Naive thymus-derived CD4-positive, alpha-beta T cell (primary cell): ENCODE measurements at regions not wholly inside any gene's neighbourhood (a gene's known extent, or its start where the extent isn't known, plus 50 kb on each side); places are given as distances from the start of the nearest gene placed in this dataset.

Experiments
- ATAC-seq: fragments of 150-1000 bp; cut with Tn5 transposase; 2 replicates; pipeline ENCODE4 v1.10.0; 2021; ENCODE audit warnings: mild to moderate bottlenecking, moderate library complexity
- CTCF ChIA-PET: fragments of 350-600 bp; sonication (Branson Sonifier 250); formaldehyde crosslinking; loops from one replicate; lab custom pipeline; 2021; ENCODE audit warnings: antibody characterized with exemption; lab: Charles Lee
- POLR2A ChIA-PET: fragments of 350-600 bp; sonication (Branson Sonifier 250); formaldehyde crosslinking; loops from one replicate; lab custom pipeline; 2021; ENCODE audit warnings: antibody characterized with exemption, inconsistent platforms; lab: Charles Lee
- DNase-seq, 9 donors: peaks; one replicate each; pipeline versions ENCODE4 v3.0.0 to v3.0.0-alpha.2; 2020 to 2022; ENCODE audit warnings: mixed read lengths in 1 of 9
- H3K27ac ChIP-seq: one replicate; pipeline ENCODE4 v1.7.0; 2013; ENCODE audit warnings: mild to moderate bottlenecking, low read depth, low read length, moderate library complexity
- H3K27me3 ChIP-seq, 2 donors: one replicate each; pipeline ENCODE4 v1.7.0; 2013; ENCODE audit warnings: low read length in 2 of 2, mild to moderate bottlenecking in 2 of 2, moderate library complexity in 2 of 2; ENCODE audit not compliant: control insufficient read depth in 2 of 2, insufficient read depth in 2 of 2
- H3K36me3 ChIP-seq, 3 experiments: 1 replicate in 2 of 3; 2 replicates in 1 of 3; pipeline ENCODE4 v1.7.0; 2013; ENCODE audit warnings: low read length in 3 of 3, mild to moderate bottlenecking in 3 of 3, moderate library complexity in 1 of 3; ENCODE audit not compliant: insufficient read depth in 3 of 3, control insufficient read depth in 2 of 3
- H3K4me1 ChIP-seq, 2 donors: one replicate each; pipeline ENCODE4 v1.7.0; 2013; ENCODE audit warnings: low read length in 2 of 2, mild to moderate bottlenecking in 2 of 2, moderate library complexity in 1 of 2; ENCODE audit not compliant: control insufficient read depth in 2 of 2, insufficient read depth in 2 of 2
- H3K4me3 ChIP-seq: 2 replicates; pipeline ENCODE4 v1.7.0; 2013; ENCODE audit warnings: mild to moderate bottlenecking, low read length
- H3K9me3 ChIP-seq, 3 experiments: 1 replicate in 2 of 3; 2 replicates in 1 of 3; pipeline ENCODE4 v1.7.0; 2013; ENCODE audit warnings: low read length in 3 of 3; ENCODE audit not compliant: control insufficient read depth in 2 of 3
- H3K27ac Mint-ChIP-seq, 9 donors: one replicate each; pipeline ENCODE4 v1.8.0; 2020 to 2022; ENCODE audit warnings: mixed read lengths in 9 of 9, mild to moderate bottlenecking in 8 of 9, moderate library complexity in 5 of 9, inconsistent platforms in 2 of 9
- H3K27me3 Mint-ChIP-seq, 5 donors: one replicate each; pipeline ENCODE4 v1.8.0; 2021 to 2022; ENCODE audit warnings: mixed read lengths in 5 of 5, mild to moderate bottlenecking in 1 of 5
- H3K36me3 Mint-ChIP-seq, 5 donors: one replicate each; pipeline ENCODE4 v1.8.0; 2020 to 2022; ENCODE audit warnings: mixed read lengths in 5 of 5, mild to moderate bottlenecking in 3 of 5, inconsistent platforms in 1 of 5
- H3K4me1 Mint-ChIP-seq, 7 donors: one replicate each; pipeline ENCODE4 v1.8.0; 2020 to 2022; ENCODE audit warnings: mixed read lengths in 7 of 7, mild to moderate bottlenecking in 3 of 7, inconsistent platforms in 1 of 7
- H3K4me3 Mint-ChIP-seq, 10 donors: one replicate each; pipeline ENCODE4 v1.8.0; 2020 to 2022; ENCODE audit warnings: mild to moderate bottlenecking in 10 of 10, mixed read lengths in 10 of 10, moderate library complexity in 6 of 10, inconsistent platforms in 2 of 10
- H3K9me3 Mint-ChIP-seq, 11 donors: one replicate each; pipeline ENCODE4 v1.8.0; 2020 to 2022; ENCODE audit warnings: mixed read lengths in 11 of 11, mild to moderate bottlenecking in 4 of 11, inconsistent platforms in 1 of 11, moderate library complexity in 1 of 11
- intact Hi-C, 2 donors: fragments of 100-400 bp; cut with micrococcal nuclease; formaldehyde crosslinking; loops; one replicate each; pipeline ENCODE4 v1.15.1; 2023

GRCh38 chr12:69130064-69130463 lies 109.3 kb upstream of the CPSF6 start:
- H3K27ac ChIP-seq: no peak overlapping the region
- CTCF ChIA-PET: interaction anchor here (0.6 to 1.1 kb wide), 3 partner anchors 11 to 1711 kb away, joined by 3 to 4 read pairs (median 3); no protein-coding TSS in a partner anchor
- H3K27me3 ChIP-seq: no peaks in the 10 kb centered on the region
- ATAC-seq (no peak), DNase-seq (no peak)
- intact Hi-C loops: no loop called here
- H3K27ac Mint-ChIP-seq: no peak overlapping the region
- H3K4me3 ChIP-seq: no peak overlapping the region
- H3K4me1 Mint-ChIP-seq: peaks cover 0 to 1% (median 0%) of the 10 kb centered on the region in 7 donors
- no peaks in the 10 kb centered on the region for H3K9me3 Mint-ChIP-seq
- H3K4me3 Mint-ChIP-seq: no peak overlapping the region
- peaks cover 0 to 7% (median 0%) of the 10 kb centered on the region in 5 donors for H3K27me3 Mint-ChIP-seq
- H3K4me1 ChIP-seq: no peaks in the 10 kb centered on the region
- no peaks in the 10 kb centered on the region for H3K36me3 ChIP-seq
- POLR2A ChIA-PET: no interaction called here
- no peaks in the 10 kb centered on the region for H3K9me3 ChIP-seq
- H3K36me3 Mint-ChIP-seq: no peaks in the 10 kb centered on the region

DNA sequence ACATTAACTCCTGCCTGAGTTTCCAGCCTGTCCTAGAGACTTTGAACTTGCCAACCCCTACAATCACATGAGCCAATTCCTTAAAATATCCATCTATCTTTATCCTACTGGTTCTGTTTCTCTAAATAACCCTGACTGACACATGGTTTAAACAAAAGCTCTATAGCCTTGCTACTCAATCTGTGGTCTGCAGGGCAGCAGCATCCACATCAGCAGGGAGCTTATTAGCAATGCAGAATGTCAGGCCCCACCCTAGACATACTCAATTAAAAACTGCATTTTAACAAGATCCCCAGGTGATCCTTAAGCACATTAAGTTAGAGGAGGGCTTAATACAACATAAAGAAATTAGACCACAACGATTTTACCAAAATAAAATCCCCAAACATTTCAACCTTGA lies 108.3 kb upstream of the CPSF6 start:
- peaks cover 0 to 12% (median 0%) of the 10 kb centered on the region in 5 donors for H3K27me3 Mint-ChIP-seq
- Histone ChIP-seq H3K27ac (no peak overlapping the region), H3K36me3 (no peaks in the 10 kb centered on the region), H3K4me3 (no peak overlapping the region), H3K27me3 (no peaks in the 10 kb centered on the region), H3K4me1 (no peaks in the 10 kb centered on the region), H3K9me3 (no peaks in the 10 kb centered on the region)
- ChIA-PET POLR2A (no interaction called here), CTCF (no interaction called here)
- no peak overlapping the region for H3K27ac Mint-ChIP-seq
- ATAC-seq (no peak), DNase-seq (no peak)
- peaks cover 0 to 2% (median 0%) of the 10 kb centered on the region in 11 donors for H3K9me3 Mint-ChIP-seq
- no peaks in the 10 kb centered on the region for H3K36me3 Mint-ChIP-seq
- H3K4me3 Mint-ChIP-seq: no peak overlapping the region
- no peaks in the 10 kb centered on the region for H3K4me1 Mint-ChIP-seq
- intact Hi-C loops: no loop called here

DNA sequence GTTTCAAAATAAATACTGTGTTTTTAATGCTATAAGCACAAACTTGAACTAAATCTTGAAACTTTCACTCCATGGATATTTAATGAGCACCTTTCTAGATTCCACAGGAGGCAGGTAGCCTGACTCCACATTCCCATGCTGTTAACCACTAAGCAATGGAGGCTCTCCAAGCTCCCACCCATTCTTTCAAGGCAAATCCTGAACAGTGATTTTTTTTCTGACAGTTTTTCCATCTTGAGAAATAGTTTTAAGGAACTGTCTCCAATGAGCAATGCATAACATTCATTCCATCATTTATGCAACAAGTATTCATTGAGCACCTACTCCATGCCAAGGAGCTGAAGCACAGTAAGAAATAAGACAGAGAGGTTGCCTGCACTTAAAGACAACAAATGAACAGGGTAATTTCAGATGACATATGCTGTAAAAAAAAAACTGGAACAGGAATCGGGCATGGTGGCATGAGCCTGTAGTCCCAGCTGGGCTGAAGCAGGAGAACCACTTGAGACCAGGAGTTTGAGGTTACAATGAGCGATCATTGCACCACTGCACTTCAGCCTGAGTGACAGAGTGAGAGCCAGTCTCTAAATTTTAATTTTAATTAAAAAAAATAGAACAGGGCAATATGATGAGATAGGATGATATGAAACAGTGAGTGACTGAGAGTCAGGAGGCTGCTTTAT lies 102.3 kb upstream of the CPSF6 start:
- H3K4me1 Mint-ChIP-seq: no peaks in the 10 kb centered on the region
- no peak for ATAC-seq
- H3K27me3 Mint-ChIP-seq: peaks cover 5 to 22% (median 13%) of the 10 kb centered on the region in 5 donors
- Histone ChIP-seq H3K27me3 (no peaks in the 10 kb centered on the region), H3K4me3 (no peak overlapping the region), H3K36me3 (no peaks in the 10 kb centered on the region), H3K27ac (no peak overlapping the region), H3K4me1 (no peaks in the 10 kb centered on the region), H3K9me3 (no peaks in the 10 kb centered on the region)
- ChIA-PET POLR2A (no interaction called here), CTCF (no interaction called here)
- peaks cover 0 to 20% (median 5%) of the 10 kb centered on the region in 5 donors for H3K36me3 Mint-ChIP-seq
- intact Hi-C loops: no loop called here
- DNase-seq: no peak
- H3K4me3 Mint-ChIP-seq: no peak overlapping the region
- peaks cover 3 to 39% (median 20%) of the 10 kb centered on the region in 11 donors for H3K9me3 Mint-ChIP-seq
- no peak overlapping the region for H3K27ac Mint-ChIP-seq

GRCh38 chr12:69141074-69141473 lies 98.3 kb upstream of the CPSF6 start:
- H3K4me3 Mint-ChIP-seq: no peak overlapping the region
- CTCF ChIA-PET: interaction anchor here (0.6 to 0.8 kb wide), 3 partner anchors 11 to 739 kb away, joined by 3 read pairs; no protein-coding TSS in a partner anchor
- Histone ChIP-seq H3K4me3 (no peak overlapping the region), H3K27me3 (no peaks in the 10 kb centered on the region), H3K9me3 (no peaks in the 10 kb centered on the region), H3K36me3 (no peaks in the 10 kb centered on the region), H3K27ac (no peak overlapping the region), H3K4me1 (no peaks in the 10 kb centered on the region)
- H3K27me3 Mint-ChIP-seq: peaks cover 0 to 19% (median 13%) of the 10 kb centered on the region in 5 donors
- intact Hi-C loops: no loop called here
- no peak overlapping the region for H3K27ac Mint-ChIP-seq
- POLR2A ChIA-PET: no interaction called here
- DNase-seq (no peak), ATAC-seq (no peak)
- H3K4me1 Mint-ChIP-seq: no peaks in the 10 kb centered on the region
- peaks cover 3 to 39% (median 20%) of the 10 kb centered on the region in 11 donors for H3K9me3 Mint-ChIP-seq
- H3K36me3 Mint-ChIP-seq: peaks cover 0 to 20% (median 5%) of the 10 kb centered on the region in 5 donors

- H3K27me3 ChIP-seq: no peaks in the 10 kb centered on the region
- H3K4me3 ChIP-seq: no peak overlapping the region
- no peaks in the 10 kb centered on the region for H3K9me3 ChIP-seq
- intact Hi-C loops: no loop called here
- Mint-ChIP-seq H3K27me3 (peaks cover 0 to 3% (median 0%) of the 10 kb centered on the region in 5 donors), H3K4me3 (no peak overlapping the region), H3K36me3 (no peaks in the 10 kb centered on the region), H3K9me3 (no peaks in the 10 kb centered on the region), H3K27ac (no peak overlapping the region), H3K4me1 (peaks cover 0 to 8% (median 8%) of the 10 kb centered on the region in 7 donors)
- H3K27ac ChIP-seq: no peak overlapping the region
- POLR2A ChIA-PET: no interaction called here
- H3K36me3 ChIP-seq: no peaks in the 10 kb centered on the region
- CTCF ChIA-PET: interaction anchor here (0.5 kb wide), 1 partner anchor 178 kb away, joined by 6 read pairs; no protein-coding TSS in a partner anchor
- no peaks in the 10 kb centered on the region for H3K4me1 ChIP-seq
- no peak for ATAC-seq
- DNase-seq: no peak
Measured at GRCh38 chr12:69149270-69149669, 90.1 kb upstream of the CPSF6 start.

DNA sequence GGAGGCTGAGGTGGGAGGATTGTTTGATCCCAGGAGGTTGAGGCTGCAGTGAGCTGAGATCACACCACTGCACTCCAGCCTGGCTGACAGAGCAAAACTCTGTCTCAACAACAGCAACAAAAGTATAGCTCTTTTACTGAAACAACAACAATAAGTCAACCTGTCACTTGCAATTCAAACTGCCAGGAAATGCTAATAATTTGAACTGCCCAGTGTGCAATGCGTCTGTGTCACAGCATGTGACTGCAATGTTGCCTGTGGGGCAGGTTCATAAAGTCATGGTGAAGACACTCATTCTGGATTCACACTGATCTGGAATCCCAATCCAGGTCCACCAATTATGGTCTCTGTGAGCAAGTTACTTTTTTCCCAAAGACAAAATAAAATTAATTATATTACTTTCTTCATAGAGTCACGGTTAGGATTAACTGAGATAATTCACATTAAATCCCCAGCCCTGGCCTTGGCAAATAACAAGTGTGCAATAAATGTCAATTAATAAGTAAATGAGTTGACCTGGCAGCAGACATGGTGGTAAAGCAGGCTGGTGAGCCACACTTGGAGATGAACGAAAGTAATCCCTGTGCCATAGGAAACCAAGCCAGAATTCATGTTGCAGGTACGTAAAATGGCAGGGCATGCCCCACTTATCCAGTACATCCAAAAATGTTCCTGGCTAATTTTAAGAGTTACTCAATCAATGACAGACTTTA lies 89.1 kb upstream of the CPSF6 start:
- Mint-ChIP-seq H3K27ac (no peak overlapping the region), H3K27me3 (peaks cover 0 to 3% (median 0%) of the 10 kb centered on the region in 5 donors), H3K4me1 (peaks cover 3 to 17% (median 14%) of the 10 kb centered on the region in 7 donors), H3K4me3 (no peak overlapping the region), H3K36me3 (no peaks in the 10 kb centered on the region), H3K9me3 (no peaks in the 10 kb centered on the region)
- ChIA-PET CTCF (interaction anchor here (0.6 kb wide), 1 partner anchor 76 kb away, joined by 3 read pairs; no protein-coding TSS in a partner anchor), POLR2A (no interaction called here)
- no peak for ATAC-seq
- Histone ChIP-seq H3K9me3 (no peaks in the 10 kb centered on the region), H3K27me3 (no peaks in the 10 kb centered on the region), H3K27ac (no peak overlapping the region), H3K4me3 (no peak overlapping the region), H3K4me1 (no peaks in the 10 kb centered on the region), H3K36me3 (no peaks in the 10 kb centered on the region)
- no peak for DNase-seq
- intact Hi-C loops: loop anchor here (5.0 to 10.0 kb wide), 2 partner anchors 437 to 1885 kb away; partner anchors contain the start of genes CAND1 (in 1 of the 2) and CCT2 (in 1 of the 2)
